ENCODE measurements at regions not wholly inside any gene's neighbourhood (a gene's known extent, or its start where the extent isn't known, plus 50 kb on each side); places are given as distances from the start of the nearest gene placed in this dataset.
"Not testable (repeated sequence)": the region's sequence is repeated elsewhere in the genome, so short reads cannot be mapped to it uniquely, and the experiment has no call there.

DNA sequence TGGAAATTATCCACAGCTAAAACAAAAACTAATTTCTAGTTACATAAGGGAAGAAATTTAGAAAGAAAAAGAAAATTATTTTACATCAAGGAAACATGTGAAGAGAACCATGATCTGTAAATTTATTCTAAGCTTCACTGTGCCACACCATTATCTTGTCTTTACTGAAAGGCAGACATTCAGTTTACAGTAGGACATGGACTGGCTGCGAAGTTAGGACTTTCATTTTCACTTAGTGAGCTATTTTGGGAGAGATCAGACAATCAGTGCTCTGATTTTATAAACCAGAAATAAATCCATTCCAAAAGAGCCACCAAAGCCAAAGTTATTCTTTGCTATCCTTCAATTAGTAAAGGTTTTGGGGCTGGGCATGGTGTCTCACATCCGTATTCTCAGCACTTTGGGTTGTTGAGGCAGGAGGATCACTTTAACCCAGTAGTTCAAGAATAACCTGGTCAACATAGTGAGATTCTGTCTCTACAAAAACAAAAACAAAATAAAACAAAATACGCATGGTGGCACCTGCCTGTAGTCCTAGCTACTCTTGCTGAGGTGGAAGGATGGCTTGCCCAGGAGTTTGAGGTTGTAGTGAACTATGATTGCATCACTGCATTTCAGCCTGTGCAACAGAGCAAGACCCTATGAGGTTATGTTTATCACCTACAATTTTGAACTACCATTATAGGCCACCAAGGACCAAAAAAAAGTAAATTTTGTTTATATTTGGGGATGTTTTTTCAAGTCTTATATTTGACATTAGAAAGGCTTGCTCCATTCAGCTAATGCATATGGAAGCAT is 1084.8 kb upstream of the ATXN7L3B start:
- DNase-seq (ENCODE audit: insufficient read length, low spot score) (no peak), FAIRE-seq (no peak)

DNA sequence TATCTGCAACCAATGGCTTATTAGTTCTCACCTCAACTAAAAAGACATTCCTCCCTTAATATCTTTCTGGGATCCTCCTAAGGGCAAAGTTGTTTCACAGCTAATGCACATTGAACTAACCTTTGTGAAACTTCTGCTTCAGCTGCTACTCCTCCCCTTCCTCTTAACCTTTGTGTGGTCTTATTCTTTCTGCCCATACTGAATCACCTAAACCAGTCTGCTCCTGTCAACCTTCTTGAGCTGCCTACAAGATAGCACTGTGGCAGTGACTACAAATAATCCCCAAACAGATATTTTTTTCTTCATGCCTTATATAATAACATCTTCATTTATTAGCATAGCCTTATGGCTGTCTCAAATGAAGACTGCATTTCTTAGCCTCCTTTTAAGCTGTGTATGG is 1077.4 kb upstream of the ATXN7L3B start:
- FAIRE-seq (no peak), DNase-seq (ENCODE audit: insufficient read length, low spot score) (no peak)

DNA sequence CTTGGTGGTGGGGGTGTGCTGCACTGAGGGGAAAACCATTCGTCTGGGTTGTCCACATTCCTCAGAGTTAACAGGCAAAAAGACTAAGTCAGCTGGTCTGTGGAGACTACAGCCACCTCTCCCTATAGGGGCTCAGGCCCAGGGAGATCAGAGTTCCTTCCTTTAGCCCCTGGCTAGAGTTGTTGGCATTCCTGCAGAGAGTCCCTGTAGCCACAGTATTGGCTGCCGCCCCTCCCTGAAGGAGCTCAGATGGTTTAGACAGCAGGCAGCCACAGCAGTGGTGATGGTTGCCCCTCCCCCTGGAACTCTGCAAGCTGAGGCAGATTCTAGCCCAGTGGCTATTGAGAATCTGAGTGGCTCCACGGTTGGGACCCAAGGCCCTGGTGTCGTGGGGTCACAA is 1072.5 kb upstream of the ATXN7L3B start:
- FAIRE-seq = no peak
- DNase-seq (ENCODE audit: insufficient read length, low spot score) = no peak

DNA sequence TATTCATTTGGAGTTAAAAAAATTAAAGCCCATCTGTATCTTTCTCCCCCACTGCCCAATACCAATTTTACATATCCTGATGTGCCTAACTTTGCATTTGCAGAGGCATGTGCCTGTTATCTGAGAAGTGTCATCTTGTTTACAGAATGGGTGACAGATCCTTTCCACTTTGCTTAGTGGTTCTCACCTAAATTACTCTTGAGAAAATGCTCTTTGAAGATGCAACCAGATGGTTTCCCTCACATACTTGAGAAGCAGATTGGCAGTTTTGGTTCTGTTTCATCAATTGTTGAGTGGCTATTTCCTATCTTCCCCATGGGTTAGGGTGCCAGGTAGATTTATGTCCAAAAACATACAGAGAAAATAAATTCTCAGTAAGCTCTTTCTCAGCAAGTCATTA is 1051.4 kb upstream of the ATXN7L3B start:
- no peak for FAIRE-seq
- DNase-seq (ENCODE audit: insufficient read length, low spot score) = no peak

DNA sequence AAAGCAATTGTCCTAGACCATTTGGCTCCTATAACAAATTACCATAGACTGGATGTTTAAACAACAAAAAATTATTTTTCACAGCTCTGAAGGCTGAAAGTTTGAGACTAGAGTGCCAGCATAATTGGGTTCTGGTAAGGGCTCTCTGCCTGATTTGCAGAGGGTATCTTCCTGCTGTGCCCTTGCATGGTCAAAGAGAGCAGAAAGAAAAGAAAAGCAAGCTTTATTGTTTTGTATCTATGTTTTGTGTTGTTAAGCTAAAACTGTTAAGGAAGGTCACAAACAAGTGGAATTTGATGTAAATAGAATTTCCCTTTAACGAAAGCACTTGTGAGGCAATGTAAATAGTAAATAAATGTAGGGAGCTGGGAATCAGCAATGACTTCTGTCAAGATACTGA is 1031.0 kb upstream of the ATXN7L3B start:
- DNase-seq (ENCODE audit: insufficient read length, low spot score) (no peak), FAIRE-seq (no peak)

DNA sequence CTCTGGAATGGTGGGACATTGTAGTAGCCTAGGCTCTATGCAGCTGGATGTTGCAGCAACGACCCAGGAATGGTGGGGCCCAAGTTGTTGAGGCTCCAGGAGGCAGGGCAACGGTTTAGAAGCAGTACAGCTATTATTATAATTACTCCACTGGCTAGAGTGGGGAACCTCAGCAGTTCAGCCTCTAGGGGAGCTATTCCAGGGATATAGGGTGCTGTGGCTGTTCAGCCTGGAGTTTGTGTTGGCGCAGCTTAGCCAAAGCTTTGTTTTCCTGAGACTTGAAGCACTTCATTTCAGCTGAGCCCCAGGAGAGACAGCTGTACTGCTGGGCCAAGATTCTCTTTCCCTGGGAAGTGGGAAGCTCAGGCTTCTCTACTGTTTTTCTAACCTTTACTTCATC is 1023.0 kb upstream of the ATXN7L3B start:
- DNase-seq (ENCODE audit: insufficient read length, low spot score) (peak; percentile 1), FAIRE-seq (no peak)

DNA sequence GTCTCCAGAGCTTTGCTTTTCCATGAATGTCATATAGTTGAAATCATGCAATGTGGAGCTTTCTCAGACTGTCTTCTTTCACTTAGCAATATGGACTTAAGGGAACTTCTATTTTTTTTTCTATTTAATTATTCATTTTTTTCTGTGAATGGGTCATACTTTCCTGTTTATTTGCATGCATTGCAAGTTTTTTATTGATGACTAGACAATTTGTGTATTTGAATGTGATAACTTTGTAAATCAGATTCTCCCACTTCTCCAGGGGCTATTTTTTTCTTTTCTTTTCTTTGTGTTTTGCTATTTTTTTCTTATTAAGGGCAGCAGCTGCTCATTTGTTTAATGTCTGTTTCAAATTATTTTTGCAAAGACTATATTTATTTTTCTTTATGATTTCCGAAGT is 1019.8 kb upstream of the ATXN7L3B start:
- no peak for FAIRE-seq

DNA sequence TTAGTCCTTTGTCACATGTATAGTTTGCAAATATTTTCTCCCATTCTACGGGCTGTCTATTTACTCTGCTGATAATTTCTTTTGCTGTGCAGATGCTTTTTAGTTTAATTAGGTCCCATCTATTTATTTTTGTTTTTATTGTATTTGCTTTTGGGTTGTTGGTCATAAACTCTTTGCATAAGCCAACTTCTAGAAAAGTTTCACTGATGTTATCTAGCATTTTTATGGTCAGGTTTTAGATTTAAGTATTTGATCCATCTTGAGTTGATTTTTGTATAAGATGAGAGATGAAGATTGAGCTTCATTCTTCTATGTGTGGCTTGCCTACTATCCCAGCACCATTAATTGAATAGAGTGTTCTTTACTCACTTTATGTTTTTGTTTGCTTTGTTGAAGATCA is 1008.4 kb upstream of the ATXN7L3B start:
- DNase-seq (ENCODE audit: insufficient read length, low spot score) (no peak), FAIRE-seq (no peak)

More for the DNA sequence above, 1019.8 kb upstream of the ATXN7L3B start:
- DNase-seq (ENCODE audit: insufficient read length, low spot score) = no peak

DNA sequence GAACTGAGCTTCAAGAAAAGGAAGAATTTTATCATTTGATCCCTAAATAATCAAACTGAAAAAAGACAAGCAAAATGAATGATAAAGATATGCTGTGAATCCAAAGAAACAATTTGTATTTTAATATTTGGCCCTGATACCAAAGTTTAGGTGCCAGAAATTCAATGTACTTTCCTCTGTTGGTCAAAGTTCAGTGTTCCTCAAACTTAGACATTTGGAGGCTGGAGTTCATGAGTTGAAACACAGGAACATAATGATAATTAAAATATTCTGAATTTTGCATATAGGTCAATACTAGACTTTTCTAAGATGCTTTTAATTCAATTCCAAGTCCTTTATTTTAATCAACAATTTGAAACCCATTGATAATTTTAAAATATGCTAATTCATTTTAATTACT is 1007.7 kb upstream of the ATXN7L3B start:
- DNase-seq (ENCODE audit: insufficient read length, low spot score) (no peak), FAIRE-seq (no peak)

DNA sequence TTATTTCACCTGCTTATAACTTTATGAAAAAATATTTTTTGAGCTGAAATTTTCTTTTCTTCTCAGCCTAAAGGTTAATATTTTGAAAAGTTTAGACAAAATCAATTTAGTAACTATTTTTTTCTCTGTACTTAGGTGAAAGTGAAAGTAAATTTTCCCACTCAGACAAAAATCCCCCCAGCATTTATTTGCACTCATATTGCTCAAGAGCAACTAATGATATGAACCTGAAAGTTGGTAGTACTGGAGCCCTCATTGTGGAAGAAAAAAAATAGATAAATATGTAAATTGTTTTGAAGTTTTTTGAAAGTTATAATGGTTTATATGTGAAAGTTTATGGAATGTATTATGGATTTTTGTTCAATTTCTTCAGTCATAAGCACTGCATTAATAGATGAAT is 1005.9 kb upstream of the ATXN7L3B start:
- FAIRE-seq (no peak), DNase-seq (ENCODE audit: insufficient read length, low spot score) (peak; percentile 1)

DNA sequence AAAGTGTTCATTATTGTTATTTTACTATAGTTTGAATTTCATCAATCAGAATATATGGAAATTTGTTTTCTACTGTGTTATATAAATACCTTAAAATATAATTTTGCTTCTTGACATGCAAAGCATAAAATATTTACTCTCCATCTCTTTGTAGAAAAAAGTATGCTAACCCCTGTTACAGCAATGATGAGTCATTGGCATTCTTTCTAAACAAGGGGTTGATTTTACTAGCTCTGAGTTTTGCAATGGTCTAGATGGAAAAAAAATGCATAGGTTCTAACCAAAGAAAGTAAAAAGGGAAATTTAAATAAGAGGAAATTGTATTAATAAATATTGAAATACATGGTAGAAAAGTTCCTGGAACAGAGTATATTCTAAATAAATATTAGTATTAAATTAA is 990.2 kb upstream of the ATXN7L3B start:
- FAIRE-seq (no peak), DNase-seq (ENCODE audit: insufficient read length, low spot score) (peak; percentile 12)

DNA sequence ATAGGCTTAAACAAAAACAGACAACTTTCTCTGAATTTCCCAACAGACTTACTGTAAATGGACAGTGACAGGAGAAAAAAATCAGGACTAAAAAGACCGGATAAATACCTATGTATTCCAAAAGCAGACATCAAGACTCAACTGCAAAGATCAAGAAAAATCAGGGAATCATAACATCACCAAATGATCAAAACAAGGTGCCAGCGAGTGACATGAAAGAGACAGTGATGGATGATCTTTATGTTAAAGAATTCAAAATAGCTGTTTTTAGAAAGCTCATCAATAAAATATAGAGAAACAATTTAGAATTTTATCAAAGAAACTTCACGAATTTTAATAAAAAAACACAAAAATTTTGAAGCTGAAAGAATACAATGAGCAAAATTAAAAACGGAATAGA is 952.5 kb upstream of the ATXN7L3B start:
- FAIRE-seq = no peak

DNA sequence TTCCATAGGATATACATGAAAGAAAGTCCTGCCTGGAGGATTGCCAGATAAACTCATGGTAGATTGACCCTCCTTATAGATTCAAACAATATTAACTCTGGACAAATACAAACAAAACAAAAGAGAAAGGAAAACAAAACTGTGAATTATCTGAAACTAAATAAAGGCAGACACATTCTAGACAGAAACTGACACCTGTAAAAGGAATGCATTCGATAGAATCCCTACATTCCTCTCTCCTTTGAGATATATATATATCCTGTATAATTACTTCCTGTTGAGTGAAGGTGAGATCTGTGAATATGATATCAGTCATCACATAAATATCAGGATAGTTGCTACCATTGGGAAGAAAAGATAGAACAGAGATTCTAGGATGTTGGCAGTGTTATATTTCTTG is 948.4 kb upstream of the ATXN7L3B start:
- FAIRE-seq (no peak), DNase-seq (ENCODE audit: insufficient read length, low spot score) (no peak)

More for the DNA sequence above, 952.5 kb upstream of the ATXN7L3B start:
- no peak for DNase-seq (ENCODE audit: insufficient read length, low spot score)

DNA sequence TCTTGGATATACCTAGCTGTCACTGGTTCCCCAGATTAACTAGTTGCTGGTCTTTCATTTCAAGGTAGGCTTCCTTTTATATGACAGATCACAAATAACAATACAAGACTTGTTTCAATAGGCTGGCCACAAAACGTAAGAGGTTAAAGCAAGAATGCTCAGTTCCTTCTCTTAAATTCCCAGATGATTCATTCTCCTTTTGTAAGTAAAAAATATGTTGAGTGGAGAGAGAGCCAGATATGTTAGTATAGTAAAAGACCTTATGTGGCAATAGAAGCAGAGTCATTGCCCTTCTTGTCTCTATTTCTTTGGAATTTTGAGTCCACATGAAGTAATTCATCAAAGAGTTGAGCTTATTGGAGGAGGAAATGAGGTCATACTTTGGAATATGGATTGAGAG is 939.0 kb upstream of the ATXN7L3B start:
- no peak for FAIRE-seq
- DNase-seq (ENCODE audit: insufficient read length, low spot score) = no peak

DNA sequence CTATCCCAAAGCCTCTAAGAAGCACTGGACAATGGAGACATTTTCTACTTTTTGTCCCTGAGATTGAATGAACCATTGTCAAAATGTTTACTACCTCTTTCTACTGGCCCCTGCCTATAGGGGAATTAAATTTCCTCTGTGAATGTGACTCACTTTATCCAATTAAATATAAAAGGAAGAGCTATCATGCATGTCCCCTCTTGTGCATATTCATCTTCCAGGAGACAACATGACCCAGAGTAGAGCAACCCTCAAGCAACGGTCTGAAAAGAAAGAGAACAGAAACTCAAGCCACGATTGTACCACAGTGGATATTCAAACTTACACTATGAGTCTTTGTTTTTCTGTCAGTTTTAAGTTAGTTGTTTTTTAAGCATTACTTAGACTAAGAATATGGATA is 938.4 kb upstream of the ATXN7L3B start:
- DNase-seq (ENCODE audit: insufficient read length, low spot score) = no peak
- no peak for FAIRE-seq

DNA sequence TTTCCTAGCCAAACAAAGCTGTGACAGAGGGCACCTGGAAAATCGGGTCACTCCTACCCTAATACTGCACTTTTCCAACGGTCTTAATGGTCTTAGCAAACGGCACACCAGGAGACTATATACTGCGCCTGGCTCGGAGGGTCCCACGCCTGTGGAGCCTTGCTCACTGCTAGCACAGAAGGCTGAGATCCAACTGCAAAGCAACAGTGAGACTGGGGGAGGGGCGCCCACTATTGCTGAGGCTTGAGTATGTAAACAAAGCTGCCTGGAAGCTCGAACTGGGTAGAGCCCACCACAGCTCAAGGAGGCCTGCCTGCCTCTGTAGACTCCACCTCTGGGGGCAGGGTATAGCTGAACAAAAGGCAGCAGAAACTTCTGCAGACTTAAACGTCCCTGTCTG is 931.7 kb upstream of the ATXN7L3B start:
- DNase-seq (ENCODE audit: insufficient read length, low spot score); FAIRE-seq: not testable (repeated sequence)

DNA sequence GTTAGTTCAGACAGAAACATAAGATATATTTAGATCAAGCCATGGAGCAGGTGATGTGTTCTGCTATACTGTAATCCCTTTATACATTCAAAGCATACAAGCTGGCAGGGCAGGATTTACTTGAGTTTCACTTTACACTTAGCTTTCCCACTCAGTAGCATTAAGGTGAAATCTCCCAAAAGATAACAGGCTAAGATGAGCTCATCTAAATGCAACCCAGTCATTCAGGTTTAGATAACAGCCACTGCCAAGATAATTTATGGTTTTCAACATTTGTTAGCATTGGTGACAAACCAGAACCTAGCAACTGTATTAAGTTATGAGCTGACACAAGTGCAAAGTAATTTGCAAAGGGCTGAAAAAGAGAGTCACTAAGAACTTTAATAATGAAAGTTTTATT is 925.1 kb upstream of the ATXN7L3B start:
- DNase-seq (ENCODE audit: insufficient read length, low spot score) (no peak), FAIRE-seq (no peak)

DNA sequence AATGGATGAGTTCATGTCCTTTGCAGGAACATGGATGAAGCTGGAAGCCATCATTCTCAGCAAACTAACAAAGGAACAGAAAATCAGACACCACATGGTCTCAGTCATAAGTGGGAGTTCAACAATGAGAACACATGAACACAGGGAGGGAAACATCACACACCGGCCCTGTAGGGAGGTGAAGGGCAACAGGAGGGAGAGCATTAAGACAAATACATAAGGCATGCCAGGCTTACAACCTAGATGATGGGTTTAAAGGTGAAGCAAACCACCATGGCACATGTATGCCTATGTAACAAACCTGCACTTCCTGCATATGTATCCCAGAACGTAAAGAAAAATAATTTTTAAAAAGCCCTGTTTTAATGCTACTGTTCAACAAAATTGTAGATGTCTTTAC is 914.2 kb upstream of the ATXN7L3B start:
- FAIRE-seq = no peak

DNA sequence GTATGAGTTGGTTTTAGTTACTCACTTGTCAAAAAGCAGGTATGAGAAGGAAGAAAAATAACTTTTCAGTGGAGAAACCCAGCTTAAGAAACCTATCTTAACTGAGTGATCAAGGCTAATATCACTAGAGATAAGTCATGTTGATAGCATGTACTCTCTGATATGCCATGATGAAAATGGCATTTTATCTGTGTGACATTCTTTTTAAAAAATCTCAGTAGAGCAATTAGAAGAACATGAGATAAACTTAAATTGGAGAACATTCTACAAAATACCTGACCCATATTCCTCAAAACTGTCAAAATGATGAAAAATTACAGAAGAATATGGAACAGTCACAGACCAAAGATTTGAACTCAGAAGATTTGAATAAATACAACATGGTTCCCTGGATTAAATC is 912.4 kb upstream of the ATXN7L3B start:
- FAIRE-seq (no peak), DNase-seq (ENCODE audit: insufficient read length, low spot score) (no peak)

More for the DNA sequence above, 914.2 kb upstream of the ATXN7L3B start:
- no peak for DNase-seq (ENCODE audit: insufficient read length, low spot score)

DNA sequence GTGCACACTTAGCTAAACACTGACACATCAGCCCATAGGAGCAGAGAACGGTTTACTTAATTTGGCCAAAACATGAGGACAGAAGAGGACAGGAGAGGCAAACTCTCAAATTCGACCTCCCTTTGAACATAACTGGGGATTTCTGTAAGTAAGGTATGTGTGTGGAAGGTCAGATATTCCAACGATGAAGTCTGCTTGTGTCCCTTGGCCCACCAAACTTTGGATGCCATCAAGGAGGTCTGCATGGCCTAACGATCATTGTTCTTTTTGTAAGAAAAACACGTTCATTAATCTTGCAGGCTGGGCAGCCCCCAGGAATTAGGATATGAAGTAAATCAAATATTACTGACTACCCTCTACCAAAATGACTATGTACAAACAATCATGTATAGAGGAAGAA is 908.5 kb upstream of the ATXN7L3B start:
- FAIRE-seq (no peak), DNase-seq (ENCODE audit: insufficient read length, low spot score) (no peak)

DNA sequence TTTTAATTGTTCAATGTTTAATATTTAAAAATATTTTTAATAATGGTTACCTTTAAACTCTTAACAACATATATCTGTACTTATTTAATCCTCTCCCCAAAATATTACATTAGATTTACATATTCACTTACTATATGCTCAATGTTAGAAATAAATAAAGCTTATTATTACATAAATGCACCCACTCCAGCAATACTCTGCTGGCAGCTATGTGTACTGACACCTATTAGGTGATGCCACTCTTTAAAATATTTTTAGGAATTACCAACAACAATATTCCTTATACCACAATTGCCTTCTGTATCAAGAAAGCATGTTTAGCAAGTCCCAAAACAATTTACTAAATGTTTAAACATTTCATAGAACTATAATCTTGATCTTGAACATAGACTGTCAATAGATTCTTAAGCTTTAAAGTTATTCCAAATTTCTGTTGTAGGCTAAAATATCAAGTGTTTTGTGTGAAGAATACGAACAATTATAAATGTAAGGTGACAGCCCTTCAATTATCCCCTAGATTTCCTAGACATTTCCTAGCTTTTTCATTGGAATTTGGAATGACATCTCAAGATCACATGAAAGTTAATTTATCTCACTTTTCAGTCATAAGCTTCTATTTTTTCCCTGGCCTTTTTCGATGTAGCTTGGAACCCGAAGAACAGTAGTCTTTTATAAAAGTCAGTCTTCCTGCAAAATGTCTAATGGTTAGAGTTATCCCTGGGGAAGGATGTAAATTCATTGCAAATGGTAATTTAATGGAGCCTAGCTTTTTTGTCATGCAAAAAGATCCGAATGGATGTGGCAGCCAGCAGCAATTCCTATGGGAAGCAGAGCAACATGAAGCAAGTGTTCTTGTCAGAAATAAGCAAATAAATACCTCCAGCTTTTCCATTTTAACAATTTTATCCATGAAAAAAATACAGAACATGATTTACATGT is 907.5 kb upstream of the ATXN7L3B start:
- no peak for DNase-seq (ENCODE audit: insufficient read length, low spot score)
- FAIRE-seq = no peak

DNA sequence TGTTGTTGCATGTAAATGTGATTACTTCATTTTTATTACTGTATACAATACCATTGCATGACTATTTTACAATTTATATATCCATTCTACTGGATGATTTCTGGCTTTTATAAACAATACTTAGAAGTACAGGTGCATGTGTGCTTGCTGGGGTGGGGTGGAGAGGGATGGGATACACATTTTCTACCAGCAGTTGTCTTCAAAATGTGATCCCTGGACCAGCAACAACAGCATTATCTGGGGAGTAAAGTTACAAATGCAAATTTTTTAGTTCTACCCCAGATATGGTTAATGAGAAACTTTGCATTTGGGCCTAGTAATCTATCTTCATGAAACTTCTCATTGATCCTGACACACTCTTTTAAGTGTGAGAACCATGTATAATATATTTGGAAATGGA is 905.4 kb upstream of the ATXN7L3B start:
- no peak for FAIRE-seq
- no peak for DNase-seq (ENCODE audit: insufficient read length, low spot score)

Data from HTR-8/SVneo (cell line).